NCI-H226 (cell line): ENCODE measurements at regions not wholly inside any gene's neighbourhood (a gene's known extent, or its start where the extent isn't known, plus 50 kb on each side); places are given as distances from the start of the nearest gene placed in this dataset.

ENCODE experiments used
- DNase-seq: peaks from one replicate; pipeline ENCODE4 v3.0.0-alpha.2; 2015

GRCh38 chr2:81576713-81577112, 1272.2 kb upstream of the LRRTM1 start:
- no peak for DNase-seq

GRCh38 chr2:81551040-81551634, 1246.6 kb upstream of the LRRTM1 start:
- DNase-seq = no peak

GRCh38 chr2:81550277-81550676, 1245.7 kb upstream of the LRRTM1 start:
- no peak for DNase-seq

DNA sequence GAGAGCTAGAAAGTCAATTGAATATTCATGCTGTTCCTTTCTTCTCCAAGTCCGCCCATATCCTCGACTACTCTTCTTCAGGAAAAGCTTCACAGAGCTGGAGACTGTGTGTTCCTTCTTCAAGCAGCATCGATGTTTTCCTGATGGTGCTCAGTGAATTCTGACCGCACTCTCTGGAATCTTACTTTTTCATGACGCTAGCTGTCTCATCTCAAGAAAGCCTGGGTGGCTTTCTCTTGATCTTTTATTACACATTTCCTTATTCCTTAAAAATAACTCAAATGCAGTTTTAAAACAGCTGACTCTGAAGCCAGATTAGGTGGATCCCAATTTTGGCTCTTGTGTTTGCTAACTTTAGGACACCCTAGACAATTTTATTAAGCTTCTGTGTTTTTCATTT, 1245.1 kb upstream of the LRRTM1 start:
- DNase-seq = no peak

GRCh38 chr2:81545626-81546025, 1241.1 kb upstream of the LRRTM1 start:
- no peak for DNase-seq

DNA sequence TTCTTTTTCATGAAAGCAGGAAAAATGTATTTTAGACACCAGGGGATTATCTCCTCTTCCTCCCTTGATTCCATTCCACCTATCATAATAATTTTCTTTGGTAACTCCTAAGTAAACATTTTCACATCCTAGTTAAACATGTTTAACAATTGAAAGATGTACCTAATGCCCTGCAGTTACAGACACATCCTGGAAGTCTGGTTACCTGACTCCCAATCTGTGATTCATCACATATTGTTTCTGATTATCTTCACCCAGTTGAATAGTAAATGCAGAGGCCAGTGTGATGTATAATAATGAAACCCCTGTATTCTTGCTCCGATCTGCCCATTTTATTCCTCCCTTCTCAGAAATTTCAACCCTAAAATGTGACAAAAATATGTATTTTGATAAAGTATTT, 1237.6 kb upstream of the LRRTM1 start:
- no peak for DNase-seq

DNA sequence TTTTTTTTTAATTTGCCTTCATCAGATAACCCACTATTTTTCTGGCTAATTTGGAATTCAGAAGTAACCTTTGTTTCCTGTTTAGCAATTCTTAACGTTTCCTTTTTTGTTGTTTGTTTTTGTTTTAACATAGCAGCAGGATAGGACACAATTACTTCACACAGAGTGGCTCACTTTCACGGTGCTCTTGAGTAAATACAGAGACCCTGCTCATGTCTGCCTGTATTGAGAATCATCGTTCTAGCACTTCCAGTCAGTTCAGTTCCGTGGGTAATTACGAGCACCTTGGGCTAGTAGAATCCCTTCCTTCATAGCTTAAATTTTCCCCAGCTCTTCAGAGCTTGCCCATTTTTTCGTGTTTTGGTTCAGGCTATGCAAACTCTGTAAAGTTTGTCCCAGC, 1225.4 kb upstream of the LRRTM1 start:
- no peak for DNase-seq

- DNase-seq = no peak
Observed at GRCh38 chr2:81528852-81529480, 1224.4 kb upstream of the LRRTM1 start.

DNA sequence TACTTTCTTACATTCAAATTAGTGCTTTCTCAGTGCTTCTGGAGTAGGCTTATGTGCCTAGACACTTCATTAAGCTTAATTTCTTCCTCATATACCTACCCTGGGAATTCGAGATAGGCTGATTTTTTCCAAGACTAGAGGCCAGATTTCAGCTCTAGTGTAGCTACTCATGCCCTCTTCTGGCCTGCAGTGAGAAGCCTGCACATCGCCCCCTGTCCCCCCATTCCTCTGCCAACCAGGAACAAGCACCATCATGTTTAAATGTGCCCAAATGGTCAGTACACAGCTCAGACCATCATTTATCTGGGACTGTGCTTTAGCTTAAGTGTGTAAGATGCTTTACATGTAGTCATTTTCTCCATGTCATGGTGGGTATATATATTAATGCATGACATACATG, 1218.8 kb upstream of the LRRTM1 start:
- DNase-seq = no peak

DNA sequence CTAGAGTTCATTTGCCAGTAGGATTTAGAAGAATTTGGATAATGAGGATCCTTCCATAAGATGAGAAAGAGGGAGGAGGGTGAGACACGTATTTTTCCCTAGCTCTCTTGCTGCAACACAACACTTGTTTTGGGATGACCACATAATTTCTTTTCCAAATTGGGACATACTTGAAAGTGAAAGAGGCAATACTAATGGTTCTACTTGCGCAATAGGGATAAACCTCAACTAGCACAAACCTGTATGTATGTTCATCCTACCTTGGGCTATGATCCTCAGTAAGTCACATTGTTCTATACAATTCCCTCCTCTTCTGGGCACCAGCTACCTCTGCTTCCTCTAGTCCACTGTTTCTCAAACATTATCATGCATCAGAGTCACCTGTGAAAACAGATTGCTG, 1208.8 kb upstream of the LRRTM1 start:
- DNase-seq = no peak

GRCh38 chr2:81505586-81505985, 1201.0 kb upstream of the LRRTM1 start:
- DNase-seq = no peak

GRCh38 chr2:81495556-81495955, 1191.0 kb upstream of the LRRTM1 start:
- DNase-seq = no peak

DNA sequence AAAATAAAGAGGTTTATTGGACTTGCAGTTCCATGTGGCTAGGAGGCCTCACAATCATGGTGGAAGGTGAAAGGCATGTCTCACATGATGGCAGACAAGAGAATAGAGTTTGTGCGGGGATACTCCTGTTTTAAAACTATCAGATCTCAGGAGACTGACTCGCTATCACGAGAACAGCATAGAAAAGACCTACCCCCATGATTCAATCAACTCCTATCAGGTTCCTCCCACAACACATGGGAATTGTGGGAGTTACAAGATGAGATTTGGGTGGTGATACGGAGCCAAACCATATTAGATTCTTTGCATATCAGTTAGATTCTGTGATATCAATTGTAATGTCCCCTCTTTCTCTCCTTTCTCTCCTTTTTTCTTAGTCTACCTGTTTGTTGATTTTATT, 1178.7 kb upstream of the LRRTM1 start:
- DNase-seq = no peak

- DNase-seq = no peak
Observed at GRCh38 chr2:81481994-81482368, 1177.4 kb upstream of the LRRTM1 start.

- no peak for DNase-seq
Observed at GRCh38 chr2:81481242-81481993, 1176.9 kb upstream of the LRRTM1 start.

- DNase-seq = no peak
Observed at GRCh38 chr2:81467096-81467495, 1162.5 kb upstream of the LRRTM1 start.

GRCh38 chr2:81462420-81462819, 1157.9 kb upstream of the LRRTM1 start:
- no peak for DNase-seq

DNA sequence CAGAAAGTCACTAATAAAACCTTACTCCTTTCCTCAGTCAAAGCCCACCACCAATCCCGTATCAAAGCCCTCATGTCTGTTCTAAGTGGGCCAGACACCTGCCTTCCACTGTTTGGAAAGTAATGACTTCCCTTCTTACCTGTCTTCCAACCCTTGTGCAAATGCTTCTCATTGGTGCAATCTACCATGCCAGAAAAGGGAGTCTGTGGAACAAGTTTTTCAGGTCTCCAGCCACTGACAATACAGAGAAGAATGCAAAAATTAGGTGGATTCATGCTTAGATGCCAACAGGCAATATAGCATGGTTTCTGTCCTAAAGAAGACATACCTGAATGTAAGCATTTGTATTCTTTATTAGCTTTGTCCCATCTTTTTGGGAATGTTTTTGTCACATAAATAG, 1140.6 kb upstream of the LRRTM1 start:
- DNase-seq = no peak

- DNase-seq = no peak
Observed at GRCh38 chr2:81437456-81438000, 1133.0 kb upstream of the LRRTM1 start.

- no peak for DNase-seq
Observed at GRCh38 chr2:81436256-81436655, 1131.7 kb upstream of the LRRTM1 start.

DNA sequence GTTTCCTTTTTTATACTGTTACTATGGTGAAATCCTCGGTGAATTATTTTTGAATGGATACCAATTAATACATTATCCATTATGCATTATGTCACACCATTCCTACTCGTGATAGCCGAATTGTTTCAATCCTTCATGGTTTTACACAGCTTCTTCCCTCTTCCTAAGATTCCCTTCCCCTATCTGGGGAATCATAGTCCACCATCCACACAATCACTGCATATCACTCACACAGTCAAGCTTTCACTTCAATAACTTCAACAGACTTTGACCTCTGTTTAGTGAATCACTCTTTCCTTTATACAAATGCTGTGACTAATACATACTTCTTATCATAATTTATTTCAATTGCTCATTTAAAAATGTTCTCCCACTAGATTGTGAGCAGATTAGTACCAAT, 1108.1 kb upstream of the LRRTM1 start:
- no peak for DNase-seq

- DNase-seq = no peak
Observed at GRCh38 chr2:81403508-81403907, 1099.0 kb upstream of the LRRTM1 start.

GRCh38 chr2:81396417-81397019, 1092.0 kb upstream of the LRRTM1 start:
- no peak for DNase-seq

DNA sequence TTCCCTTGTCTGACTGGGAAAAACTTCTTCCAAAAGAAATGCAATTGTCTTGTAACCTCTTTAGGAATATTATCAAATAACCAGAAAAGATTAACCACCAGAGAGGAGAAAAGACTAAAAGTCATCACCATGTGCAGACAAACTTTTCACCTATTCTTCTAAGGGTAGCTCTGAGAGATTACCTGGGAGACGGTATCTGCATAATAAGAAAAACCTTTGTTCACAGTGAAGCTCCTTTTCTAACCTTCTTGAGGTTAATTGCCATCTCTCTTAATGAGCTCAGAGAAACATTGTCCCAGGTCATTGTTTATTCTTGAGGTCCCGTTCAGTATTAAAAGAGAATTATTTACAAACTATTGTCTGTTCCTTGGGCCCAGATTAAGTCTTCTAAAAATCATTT, 1091.2 kb upstream of the LRRTM1 start:
- DNase-seq = no peak
